HepG2 (cell line): ENCODE measurements at regions not wholly inside any gene's neighbourhood (a gene's known extent, or its start where the extent isn't known, plus 50 kb on each side); places are given as distances from the start of the nearest gene placed in this dataset.
"Not testable (repeated sequence)": the region's sequence is repeated elsewhere in the genome, so short reads cannot be mapped to it uniquely, and the experiment has no call there.

Source experiments
- CREB1 ChIP-seq, 2 experiments: fragments of 450-650 bp in 1 of 2; IDR thresholded peaks; 2 replicates each; pipeline ENCODE4 v1.6.1; 2016 to 2017; ENCODE audit warnings: control low read depth in 1 of 2, mild to moderate bottlenecking in 1 of 2, missing compliant biosample characterization in 1 of 2, missing genetic modification characterization in 1 of 2
- DMAP1 ChIP-seq: IDR thresholded peaks from 2 replicates; pipeline ENCODE4 v1.6.1; 2016
- GABPA ChIP-seq, 2 experiments: IDR thresholded peaks; 2 replicates each; pipeline ENCODE4 v1.6.1; 2011 to 2016; ENCODE audit warnings: low read depth in 2 of 2, low read length in 1 of 2, missing biosample characterization in 1 of 2, missing genetic modification characterization in 1 of 2
- MEIS1 ChIP-seq: sonication (generic); formaldehyde crosslinking; IDR thresholded peaks from 2 replicates; pipeline ENCODE4 v1.9.0; 2021; ENCODE audit warnings: mild to moderate bottlenecking, missing genetic modification reagents, moderate library complexity, borderline replicate concordance
- PATZ1 ChIP-seq: sonication (generic); formaldehyde crosslinking; IDR thresholded peaks from 2 replicates; pipeline ENCODE4 v1.4.0; 2020; ENCODE audit warnings: missing genetic modification reagents
- RARA ChIP-seq: IDR thresholded peaks from 2 replicates; pipeline ENCODE4 v1.6.1; 2016; ENCODE audit warnings: missing genetic modification reagents, missing compliant biosample characterization
- RELA ChIP-seq: sonication (generic); formaldehyde crosslinking; IDR thresholded peaks from 2 replicates; pipeline ENCODE4 v1.4.0; 2020; ENCODE audit warnings: missing genetic modification reagents
- ZNF124 ChIP-seq: sonication (generic); formaldehyde crosslinking; IDR thresholded peaks from 2 replicates; pipeline ENCODE4 v1.4.0; 2020; ENCODE audit warnings: missing genetic modification reagents
- ZSCAN22 ChIP-seq: sonication (generic); formaldehyde crosslinking; IDR thresholded peaks from 2 replicates; pipeline ENCODE4 v1.4.0; 2020; ENCODE audit warnings: mild to moderate bottlenecking, missing genetic modification reagents
- TF ChIP-seq, protein P1 (sequence below): sonication (generic); formaldehyde crosslinking; IDR thresholded peaks from 2 replicates; pipeline ENCODE4 v1.4.0; 2020; ENCODE audit warnings: mild to moderate bottlenecking, missing genetic modification reagents, borderline replicate concordance
- TF ChIP-seq, protein P2 (sequence below): sonication (generic); formaldehyde crosslinking; IDR thresholded peaks from 2 replicates; pipeline ENCODE4 v1.5.0; 2020; ENCODE audit warnings: mild to moderate bottlenecking, missing genetic modification reagents, moderate library complexity

GRCh38 chrY:9757488-9757887 is 229.8 kb downstream of the TSPY10 start:
- TF ChIP-seq ZNF124 (CRISPR knock-in tag); RELA; CREB1 (IDR thresholded peaks at IDR 0.05); CREB1 (CRISPR knock-in tag; IDR thresholded peaks at IDR 0.05); GABPA (IDR thresholded peaks at IDR 0.05; ENCODE audit: low read depth, low read length); GABPA (CRISPR knock-in tag; IDR thresholded peaks at IDR 0.05; ENCODE audit: low read depth); ZSCAN22; PATZ1; DMAP1; MEIS1 (CRISPR knock-in tag); RARA: not testable (repeated sequence)
- TF ChIP-seq, protein P1, sequence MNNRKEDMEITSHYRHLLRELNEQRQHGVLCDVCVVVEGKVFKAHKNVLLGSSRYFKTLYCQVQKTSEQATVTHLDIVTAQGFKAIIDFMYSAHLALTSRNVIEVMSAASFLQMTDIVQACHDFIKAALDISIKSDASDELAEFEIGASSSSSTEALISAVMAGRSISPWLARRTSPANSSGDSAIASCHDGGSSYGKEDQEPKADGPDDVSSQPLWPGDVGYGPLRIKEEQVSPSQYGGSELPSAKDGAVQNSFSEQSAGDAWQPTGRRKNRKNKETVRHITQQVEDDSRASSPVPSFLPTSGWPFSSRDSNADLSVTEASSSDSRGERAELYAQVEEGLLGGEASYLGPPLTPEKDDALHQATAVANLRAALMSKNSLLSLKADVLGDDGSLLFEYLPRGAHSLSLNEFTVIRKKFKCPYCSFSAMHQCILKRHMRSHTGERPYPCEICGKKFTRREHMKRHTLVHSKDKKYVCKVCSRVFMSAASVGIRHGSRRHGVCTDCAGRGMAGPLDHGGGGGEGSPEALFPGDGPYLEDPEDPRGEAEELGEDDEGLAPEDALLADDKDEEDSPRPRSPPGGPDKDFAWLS (CRISPR knock-in tag), result not testable (repeated sequence)
- TF ChIP-seq, protein P2, sequence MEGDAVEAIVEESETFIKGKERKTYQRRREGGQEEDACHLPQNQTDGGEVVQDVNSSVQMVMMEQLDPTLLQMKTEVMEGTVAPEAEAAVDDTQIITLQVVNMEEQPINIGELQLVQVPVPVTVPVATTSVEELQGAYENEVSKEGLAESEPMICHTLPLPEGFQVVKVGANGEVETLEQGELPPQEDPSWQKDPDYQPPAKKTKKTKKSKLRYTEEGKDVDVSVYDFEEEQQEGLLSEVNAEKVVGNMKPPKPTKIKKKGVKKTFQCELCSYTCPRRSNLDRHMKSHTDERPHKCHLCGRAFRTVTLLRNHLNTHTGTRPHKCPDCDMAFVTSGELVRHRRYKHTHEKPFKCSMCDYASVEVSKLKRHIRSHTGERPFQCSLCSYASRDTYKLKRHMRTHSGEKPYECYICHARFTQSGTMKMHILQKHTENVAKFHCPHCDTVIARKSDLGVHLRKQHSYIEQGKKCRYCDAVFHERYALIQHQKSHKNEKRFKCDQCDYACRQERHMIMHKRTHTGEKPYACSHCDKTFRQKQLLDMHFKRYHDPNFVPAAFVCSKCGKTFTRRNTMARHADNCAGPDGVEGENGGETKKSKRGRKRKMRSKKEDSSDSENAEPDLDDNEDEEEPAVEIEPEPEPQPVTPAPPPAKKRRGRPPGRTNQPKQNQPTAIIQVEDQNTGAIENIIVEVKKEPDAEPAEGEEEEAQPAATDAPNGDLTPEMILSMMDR (CRISPR knock-in tag), result not testable (repeated sequence)
